GM23338 (cell line): ENCODE measurements at regions not wholly inside any gene's neighbourhood (a gene's known extent, or its start where the extent isn't known, plus 50 kb on each side); places are given as distances from the start of the nearest gene placed in this dataset.

ENCODE experiments used
- ATAC-seq: fragments of 200-7000 bp; cut with Tn5 transposase; 3 replicates; pipeline ENCODE4 v1.9.1; 2020
- DNase-seq: peaks from one replicate; pipeline ENCODE4 v3.0.0-alpha.2; 2015; ENCODE audit warnings: low spot score
- H2AFZ ChIP-seq: fragments of 200-600 bp; sonication (generic); 2 replicates; pipeline ENCODE4 v1.8.0; 2016; ENCODE audit warnings: antibody characterized with exemption, mild to moderate bottlenecking, moderate library complexity
- H3F3A ChIP-seq: fragments of 200-600 bp; sonication (generic); replicated peaks from 2 replicates; pipeline ENCODE4 v1.8.0; 2017; ENCODE audit warnings: antibody characterized with exemption, mixed run types, low read depth
- H3K27ac ChIP-seq: fragments of 200-600 bp; sonication (generic); 2 replicates; pipeline ENCODE4 v1.6.1; 2016; ENCODE audit warnings: low read depth
- H3K27me3 ChIP-seq: fragments of 200-600 bp; sonication (generic); 2 replicates; pipeline ENCODE4 v1.8.0; 2016; ENCODE audit warnings: mild to moderate bottlenecking, mixed run types, moderate library complexity; ENCODE audit not compliant: insufficient read depth
- H3K36me3 ChIP-seq: fragments of 200-600 bp; sonication (generic); 2 replicates; pipeline ENCODE4 v1.8.0; 2016; ENCODE audit warnings: mild to moderate bottlenecking; ENCODE audit not compliant: insufficient read depth
- H3K4me1 ChIP-seq: fragments of 200-600 bp; sonication (generic); 2 replicates; pipeline ENCODE4 v1.8.0; 2016; ENCODE audit warnings: mild to moderate bottlenecking, moderate library complexity; ENCODE audit not compliant: insufficient read depth
- H3K4me2 ChIP-seq: fragments of 200-600 bp; sonication (generic); 2 replicates; pipeline ENCODE4 v1.7.1; 2017; ENCODE audit warnings: mixed run types
- H3K4me3 ChIP-seq: fragments of 200-600 bp; sonication (generic); 2 replicates; pipeline ENCODE4 v1.6.1; 2016; ENCODE audit warnings: mixed run types
- H3K79me2 ChIP-seq: fragments of 200-600 bp; sonication (generic); replicated peaks from 2 replicates; pipeline ENCODE4 v1.8.0; 2017; ENCODE audit warnings: mild to moderate bottlenecking; ENCODE audit not compliant: insufficient read depth
- H3K9me2 ChIP-seq: fragments of 200-600 bp; sonication (generic); 2 replicates; pipeline ENCODE4 v1.8.0; 2017; ENCODE audit not compliant: insufficient read depth
- H4K20me1 ChIP-seq: fragments of 200-600 bp; sonication (generic); replicated peaks from 2 replicates; pipeline ENCODE4 v1.8.0; 2017; ENCODE audit warnings: mild to moderate bottlenecking; ENCODE audit not compliant: insufficient read depth
- H3K27ac Mint-ChIP-seq: 2 replicates; pipeline ENCODE4 v1.8.0; 2020; ENCODE audit warnings: inconsistent platforms, mild to moderate bottlenecking, moderate library complexity, mixed read lengths
- H3K27me3 Mint-ChIP-seq: 3 replicates; pipeline ENCODE4 v1.8.0; 2022; ENCODE audit warnings: low read depth, mild to moderate bottlenecking, moderate library complexity, mixed read lengths, inconsistent platforms; ENCODE audit not compliant: insufficient read depth, poor library complexity
- H3K36me3 Mint-ChIP-seq: 3 replicates; pipeline ENCODE4 v1.8.0; 2021; ENCODE audit warnings: low read depth, mild to moderate bottlenecking, inconsistent platforms, moderate library complexity, mixed read lengths
- H3K4me1 Mint-ChIP-seq: 3 replicates; pipeline ENCODE4 v1.8.0; 2020; ENCODE audit warnings: mild to moderate bottlenecking, inconsistent platforms, mixed read lengths
- H3K4me3 Mint-ChIP-seq: 3 replicates; pipeline ENCODE4 v1.8.0; 2021; ENCODE audit warnings: moderate library complexity, mild to moderate bottlenecking, inconsistent platforms, mixed read lengths
- H3K9me3 Mint-ChIP-seq: 3 replicates; pipeline ENCODE4 v1.8.0; 2020; ENCODE audit warnings: moderate library complexity, mild to moderate bottlenecking, inconsistent platforms, mixed read lengths
- CREB1 ChIP-seq: fragments of 250-450 bp; sonication (Bioruptor Pico); IDR thresholded peaks from 2 replicates; pipeline ENCODE4 v1.5.0; 2020; ENCODE audit warnings: low read depth, mild to moderate bottlenecking, moderate library complexity
- CTCF ChIP-seq, 2 experiments: fragments of 200-600 bp in 1 of 2; sonication (generic) in 1 of 2; conservative IDR thresholded peaks; 2 replicates each; pipeline versions ENCODE4 v1.5.1 to v1.6.1; 2016 to 2017; ENCODE audit warnings: antibody characterized with exemption in 2 of 2, low read depth in 2 of 2, mild to moderate bottlenecking in 2 of 2, moderate library complexity in 1 of 2
- EZH2 ChIP-seq: fragments of 200-600 bp; sonication (generic); IDR thresholded peaks from one replicate; pipeline ENCODE4 v1.8.0; 2017; ENCODE audit warnings: antibody characterized with exemption, mild to moderate bottlenecking, low read depth; ENCODE audit not compliant: unreplicated experiment
- EZH2phosphoT487 ChIP-seq: fragments of 200-600 bp; sonication (generic); IDR thresholded peaks from one replicate; pipeline ENCODE4 v1.8.1; 2018; ENCODE audit warnings: antibody characterized with exemption; ENCODE audit not compliant: unreplicated experiment
- JUNB ChIP-seq: IDR thresholded peaks from one replicate; pipeline ENCODE4 v1.6.1; 2016; ENCODE audit warnings: antibody characterized with exemption; ENCODE audit not compliant: unreplicated experiment
- NANOG ChIP-seq: IDR thresholded peaks from 2 replicates; pipeline ENCODE4 v1.6.1; 2016; ENCODE audit warnings: antibody characterized with exemption, borderline replicate concordance
- POLR2AphosphoS5 ChIP-seq: IDR thresholded peaks from 2 replicates; pipeline ENCODE4 v1.6.1; 2016; ENCODE audit warnings: antibody characterized with exemption, low read depth
- STAT1 ChIP-seq: IDR thresholded peaks from one replicate; pipeline ENCODE4 v1.6.1; 2016; ENCODE audit warnings: antibody characterized with exemption; ENCODE audit not compliant: unreplicated experiment
- ZNF114 ChIP-seq: fragments of 250-450 bp; sonication (Bioruptor Pico); IDR thresholded peaks from 2 replicates; pipeline ENCODE4 v1.5.0; 2020; ENCODE audit warnings: mild to moderate bottlenecking, moderate library complexity
- ZNF331 ChIP-seq: fragments of 250-450 bp; sonication (Bioruptor Pico); IDR thresholded peaks from 2 replicates; pipeline ENCODE4 v1.5.0; 2020; ENCODE audit warnings: low read depth, mild to moderate bottlenecking, moderate library complexity
- ZNF462 ChIP-seq: fragments of 250-450 bp; sonication (Bioruptor Pico); IDR thresholded peaks from 2 replicates; pipeline ENCODE4 v1.5.0; 2020; ENCODE audit warnings: mild to moderate bottlenecking, moderate library complexity

- no peak for TF ChIP-seq ZNF114
- TF ChIP-seq NANOG = no peak
- no peak for TF ChIP-seq CREB1 (CRISPR knock-in tag)
- no peak for TF ChIP-seq STAT1
- TF ChIP-seq ZNF331 (CRISPR knock-in tag) = no peak
- no peak for TF ChIP-seq POLR2AphosphoS5
- no peak for TF ChIP-seq EZH2phosphoT487
- TF ChIP-seq CTCF (conservative IDR thresholded peaks at IDR 0.05; ENCODE audit: low read depth in 2 of 2) = no peak
Measured at GRCh38 chr10:21100871-21101514, 203.9 kb upstream of the NEBL start (continued).

- H3K4me3 ChIP-seq = no peak overlapping the region
- TF ChIP-seq STAT1 (no peak), JUNB (no peak)
- no peaks in the 10 kb centered on the region for H3F3A ChIP-seq
- no peaks in the 10 kb centered on the region for H3K4me1 Mint-ChIP-seq
- H3K27ac ChIP-seq = no peak overlapping the region
- H4K20me1 ChIP-seq = no peaks in the 10 kb centered on the region
- no peaks in the 10 kb centered on the region for H3K36me3 ChIP-seq
- H3K9me2 ChIP-seq = no peaks in the 10 kb centered on the region
- no peaks in the 10 kb centered on the region for H3K9me3 Mint-ChIP-seq
- no peak overlapping the region for H3K4me3 Mint-ChIP-seq
- no peaks in the 10 kb centered on the region for H3K27me3 ChIP-seq
- H3K36me3 Mint-ChIP-seq = no peaks in the 10 kb centered on the region
- H2AFZ ChIP-seq = no peak overlapping the region
- H3K27me3 Mint-ChIP-seq = peaks cover 6% of the 10 kb centered on the region
- no peak for ATAC-seq
- no peak for DNase-seq
- no peaks in the 10 kb centered on the region for H3K79me2 ChIP-seq
- no peak overlapping the region for H3K27ac Mint-ChIP-seq
- H3K4me1 ChIP-seq = peaks cover 6% of the 10 kb centered on the region; the same call in 1 of the 2 replicates
- H3K4me2 ChIP-seq = no peak overlapping the region
Measured at GRCh38 chr10:21100190-21100589, 203.1 kb upstream of the NEBL start.

- Histone ChIP-seq H3K27ac (no peak overlapping the region), H3K4me1 (peaks cover 9% of the 10 kb centered on the region; the same call in 1 of the 2 replicates), H2AFZ (no peak overlapping the region), H3K9me2 (no peaks in the 10 kb centered on the region), H3K4me2 (no peak overlapping the region), H3K4me3 (no peak overlapping the region), H3K79me2 (no peaks in the 10 kb centered on the region), H4K20me1 (no peaks in the 10 kb centered on the region), H3K27me3 (no peaks in the 10 kb centered on the region), H3F3A (no peaks in the 10 kb centered on the region), H3K36me3 (no peaks in the 10 kb centered on the region)
- H3K9me3 Mint-ChIP-seq = no peaks in the 10 kb centered on the region
- ATAC-seq (no peak), DNase-seq (no peak)
- H3K4me3 Mint-ChIP-seq = no peak overlapping the region
- H3K36me3 Mint-ChIP-seq = no peaks in the 10 kb centered on the region
- no peak overlapping the region for H3K27ac Mint-ChIP-seq
- H3K4me1 Mint-ChIP-seq = 0 out of 3 replicates have a peak, but pooled peaks cover 3% of the 10 kb centered on the region
- peaks cover 6% of the 10 kb centered on the region for H3K27me3 Mint-ChIP-seq
- TF ChIP-seq EZH2 (no peak), ZNF462 (CRISPR knock-in tag) (no peak), NANOG (no peak), ZNF114 (no peak), EZH2phosphoT487 (no peak), ZNF331 (CRISPR knock-in tag) (no peak)
Measured at GRCh38 chr10:21099291-21100062, 202.4 kb upstream of the NEBL start.
